ENCODE measurements at regions not wholly inside any gene's neighbourhood (a gene's known extent, or its start where the extent isn't known, plus 50 kb on each side); places are given as distances from the start of the nearest gene placed in this dataset.

DNA sequence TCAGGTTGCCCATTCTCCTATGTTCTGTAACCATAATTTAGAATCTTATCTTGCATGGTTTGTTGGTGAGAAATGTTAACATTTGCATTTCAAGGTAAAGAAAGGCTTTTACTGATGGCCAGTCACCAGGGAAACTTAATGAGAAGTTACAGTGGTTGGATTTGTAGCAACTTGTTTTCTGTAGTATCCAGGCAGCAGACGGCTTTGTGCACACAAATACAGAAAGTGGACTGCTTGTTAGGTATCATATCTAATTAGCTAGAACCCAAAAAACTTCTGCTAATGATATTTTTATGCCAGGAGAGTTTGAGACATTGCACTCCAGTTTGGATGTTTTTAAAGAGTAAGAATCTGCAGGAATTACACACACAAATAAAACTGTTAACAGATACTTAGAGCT lies 578.0 kb downstream of the DOK5 start:
- no peak overlapping the region for H3K4me3 Mint-ChIP-seq

DNA sequence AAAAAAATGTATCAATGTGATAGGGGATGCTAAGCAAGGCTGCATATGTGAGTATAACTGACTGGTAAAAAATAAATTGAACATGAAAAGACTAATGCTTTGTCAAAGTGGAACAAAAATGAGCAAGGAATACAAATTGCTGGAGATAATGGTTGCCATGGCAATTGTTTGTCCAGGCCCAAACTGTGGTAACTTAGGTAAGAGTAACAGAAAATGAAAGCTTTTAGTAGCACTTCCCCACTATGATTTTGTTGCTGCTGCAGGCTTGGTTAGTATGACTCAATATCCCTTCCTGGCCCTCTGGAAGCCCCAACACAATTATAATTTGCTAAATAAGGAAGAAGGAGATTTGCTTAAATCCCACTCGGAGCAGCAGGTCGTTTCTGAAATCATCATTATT lies 577.1 kb downstream of the DOK5 start:
- Histone ChIP-seq H3K36me3 (ENCODE audit: insufficient read depth) (peaks cover 18% of the 10 kb centered on the region; the same call in 1 of the 2 replicates), H3K27ac (ENCODE audit: low read depth) (no peak overlapping the region), H2AFZ (no peak overlapping the region), H3K79me2 (replicated peaks; ENCODE audit: insufficient read depth) (no peaks in the 10 kb centered on the region), H3K4me3 (no peak overlapping the region), H3F3A (replicated peaks; ENCODE audit: low read depth) (no peaks in the 10 kb centered on the region), H3K4me1 (ENCODE audit: insufficient read depth) (no peaks in the 10 kb centered on the region), H3K27me3 (ENCODE audit: insufficient read depth) (no peaks in the 10 kb centered on the region), H4K20me1 (replicated peaks; ENCODE audit: insufficient read depth) (no peaks in the 10 kb centered on the region), H3K4me2 (no peak overlapping the region), H3K9me2 (ENCODE audit: insufficient read depth) (no peaks in the 10 kb centered on the region)
- ATAC-seq (no peak), DNase-seq (ENCODE audit: low spot score) (no peak)
- Mint-ChIP-seq H3K4me1 (no peaks in the 10 kb centered on the region), H3K27me3 (ENCODE audit: insufficient read depth, low read depth, poor library complexity) (no peaks in the 10 kb centered on the region), H3K27ac (no peak overlapping the region), H3K4me3 (no peak overlapping the region), H3K9me3 (peaks cover 95% of the 10 kb centered on the region), H3K36me3 (ENCODE audit: low read depth) (peaks cover 32% of the 10 kb centered on the region)
- TF ChIP-seq NANOG (IDR thresholded peaks at IDR 0.05; ENCODE audit: borderline replicate concordance) (no peak), EZH2phosphoT487 (IDR thresholded peaks at IDR 0.05; ENCODE audit: unreplicated experiment) (no peak)
- TF ChIP-seq, protein P1, sequence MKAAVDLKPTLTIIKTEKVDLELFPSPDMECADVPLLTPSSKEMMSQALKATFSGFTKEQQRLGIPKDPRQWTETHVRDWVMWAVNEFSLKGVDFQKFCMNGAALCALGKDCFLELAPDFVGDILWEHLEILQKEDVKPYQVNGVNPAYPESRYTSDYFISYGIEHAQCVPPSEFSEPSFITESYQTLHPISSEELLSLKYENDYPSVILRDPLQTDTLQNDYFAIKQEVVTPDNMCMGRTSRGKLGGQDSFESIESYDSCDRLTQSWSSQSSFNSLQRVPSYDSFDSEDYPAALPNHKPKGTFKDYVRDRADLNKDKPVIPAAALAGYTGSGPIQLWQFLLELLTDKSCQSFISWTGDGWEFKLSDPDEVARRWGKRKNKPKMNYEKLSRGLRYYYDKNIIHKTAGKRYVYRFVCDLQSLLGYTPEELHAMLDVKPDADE (IDR thresholded peaks at IDR 0.05), result no peak
- TF ChIP-seq, protein P2, sequence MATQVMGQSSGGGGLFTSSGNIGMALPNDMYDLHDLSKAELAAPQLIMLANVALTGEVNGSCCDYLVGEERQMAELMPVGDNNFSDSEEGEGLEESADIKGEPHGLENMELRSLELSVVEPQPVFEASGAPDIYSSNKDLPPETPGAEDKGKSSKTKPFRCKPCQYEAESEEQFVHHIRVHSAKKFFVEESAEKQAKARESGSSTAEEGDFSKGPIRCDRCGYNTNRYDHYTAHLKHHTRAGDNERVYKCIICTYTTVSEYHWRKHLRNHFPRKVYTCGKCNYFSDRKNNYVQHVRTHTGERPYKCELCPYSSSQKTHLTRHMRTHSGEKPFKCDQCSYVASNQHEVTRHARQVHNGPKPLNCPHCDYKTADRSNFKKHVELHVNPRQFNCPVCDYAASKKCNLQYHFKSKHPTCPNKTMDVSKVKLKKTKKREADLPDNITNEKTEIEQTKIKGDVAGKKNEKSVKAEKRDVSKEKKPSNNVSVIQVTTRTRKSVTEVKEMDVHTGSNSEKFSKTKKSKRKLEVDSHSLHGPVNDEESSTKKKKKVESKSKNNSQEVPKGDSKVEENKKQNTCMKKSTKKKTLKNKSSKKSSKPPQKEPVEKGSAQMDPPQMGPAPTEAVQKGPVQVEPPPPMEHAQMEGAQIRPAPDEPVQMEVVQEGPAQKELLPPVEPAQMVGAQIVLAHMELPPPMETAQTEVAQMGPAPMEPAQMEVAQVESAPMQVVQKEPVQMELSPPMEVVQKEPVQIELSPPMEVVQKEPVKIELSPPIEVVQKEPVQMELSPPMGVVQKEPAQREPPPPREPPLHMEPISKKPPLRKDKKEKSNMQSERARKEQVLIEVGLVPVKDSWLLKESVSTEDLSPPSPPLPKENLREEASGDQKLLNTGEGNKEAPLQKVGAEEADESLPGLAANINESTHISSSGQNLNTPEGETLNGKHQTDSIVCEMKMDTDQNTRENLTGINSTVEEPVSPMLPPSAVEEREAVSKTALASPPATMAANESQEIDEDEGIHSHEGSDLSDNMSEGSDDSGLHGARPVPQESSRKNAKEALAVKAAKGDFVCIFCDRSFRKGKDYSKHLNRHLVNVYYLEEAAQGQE (IDR thresholded peaks at IDR 0.05; ENCODE audit: unreplicated experiment), result no peak

More for the DNA sequence above, 578.0 kb downstream of the DOK5 start:
- Histone ChIP-seq H3K4me1 (ENCODE audit: insufficient read depth) (no peaks in the 10 kb centered on the region), H3K4me2 (no peak overlapping the region), H3K27ac (ENCODE audit: low read depth) (no peak overlapping the region), H3F3A (replicated peaks; ENCODE audit: low read depth) (no peaks in the 10 kb centered on the region), H3K9me2 (ENCODE audit: insufficient read depth) (no peaks in the 10 kb centered on the region), H3K4me3 (no peak overlapping the region), H4K20me1 (replicated peaks; ENCODE audit: insufficient read depth) (no peaks in the 10 kb centered on the region), H2AFZ (no peak overlapping the region), H3K36me3 (ENCODE audit: insufficient read depth) (peaks cover 17% of the 10 kb centered on the region), H3K79me2 (replicated peaks; ENCODE audit: insufficient read depth) (no peaks in the 10 kb centered on the region), H3K27me3 (ENCODE audit: insufficient read depth) (no peaks in the 10 kb centered on the region)
- H3K4me1 Mint-ChIP-seq, result no peaks in the 10 kb centered on the region
- no peak overlapping the region for H3K27ac Mint-ChIP-seq
- no peak for TF ChIP-seq CREB1 (CRISPR knock-in tag; IDR thresholded peaks at IDR 0.05; ENCODE audit: low read depth)
- TF ChIP-seq, protein P2 (IDR thresholded peaks at IDR 0.05; ENCODE audit: unreplicated experiment), result no peak
- peaks cover 95% of the 10 kb centered on the region for H3K9me3 Mint-ChIP-seq
- H3K27me3 Mint-ChIP-seq (ENCODE audit: insufficient read depth, low read depth, poor library complexity), result no peaks in the 10 kb centered on the region
- DNase-seq (ENCODE audit: low spot score), result no peak
- no peak for ATAC-seq
- H3K36me3 Mint-ChIP-seq (ENCODE audit: low read depth), result peaks cover 32% of the 10 kb centered on the region

Measured in GM23338 (cell line).